HepG2 (cell line): ENCODE measurements at regions not wholly inside any gene's neighbourhood (a gene's known extent, or its start where the extent isn't known, plus 50 kb on each side); places are given as distances from the start of the nearest gene placed in this dataset.

ENCODE experiments used
- ATAC-seq: fragments of 200-7000 bp; cut with Tn5 transposase; 3 replicates; pipeline ENCODE4 v1.9.1; 2020; ENCODE audit warnings: mild to moderate bottlenecking, moderate library complexity
- BruUV-seq: library from RNA; stranded (reverse); fragments of 400-500 nt; replicated peaks from 2 replicates; lab custom pipeline; 2021; lab: Mats Ljungman, UMichigan
- CTCF ChIA-PET: fragments of 300-600 bp; formaldehyde crosslinking; extraction: SDS; loops from one replicate; lab custom pipeline; 2021; ENCODE audit warnings: low total read pairs, inconsistent platforms, low intra/inter-chr PET ratio; lab: Yijun Ruan, JAX
- POLR2A ChIA-PET: fragments of 350-600 bp; sonication (Branson Sonifier 250); formaldehyde crosslinking; loops from one replicate; lab custom pipeline; 2020; ENCODE audit warnings: antibody characterized with exemption, inconsistent platforms; lab: Yijun Ruan, JAX
- DNase-seq: peaks from one replicate; pipeline ENCODE4 v3.0.0-alpha.2; 2015; ENCODE audit warnings: low spot score
- FAIRE-seq: peaks from 3 replicates; lab custom pipeline; 2011; peaks lifted over from hg19 to GRCh38; lab: Jason Lieb, UNC
- H2AFZ ChIP-seq: one replicate; pipeline ENCODE4 v1.6.1; 2011; ENCODE audit warnings: low read length, inconsistent platforms
- H3K27ac ChIP-seq: fragments of 300-600 bp; 3 replicates; pipeline ENCODE4 v1.8.0; 2011; ENCODE audit warnings: mixed run types, mild to moderate bottlenecking, mixed read lengths, low read length, inconsistent platforms; ENCODE audit not compliant: insufficient read depth; ENCODE audit errors: extremely low read length
- H3K27me3 ChIP-seq, 2 experiments: fragments of 200-600 bp in 1 of 2; 2 replicates in 1 of 2; 3 replicates in 1 of 2; pipeline versions ENCODE4 v1.6.0 to v1.8.0; 2011; ENCODE audit warnings: low read length in 2 of 2, mild to moderate bottlenecking in 2 of 2, moderate library complexity in 2 of 2, inconsistent platforms in 1 of 2; ENCODE audit not compliant: insufficient read depth in 2 of 2, control insufficient read depth in 1 of 2
- H3K36me3 ChIP-seq, 2 experiments: fragments of 200-600 bp in 1 of 2; replicated peaks in 1 of 2; 2 replicates in 1 of 2; 3 replicates in 1 of 2; pipeline versions ENCODE4 v1.5.1 to v1.8.0; 2011; ENCODE audit warnings: low read length in 2 of 2, inconsistent platforms in 1 of 2; ENCODE audit not compliant: insufficient read depth in 2 of 2, control insufficient read depth in 1 of 2
- H3K4me1 ChIP-seq: 2 replicates; pipeline ENCODE4 v1.5.1; 2012; ENCODE audit warnings: low read length, inconsistent platforms; ENCODE audit not compliant: insufficient read depth
- H3K4me2 ChIP-seq: 2 replicates; pipeline ENCODE4 v1.6.0; 2011; ENCODE audit warnings: low read depth, low read length, inconsistent platforms
- H3K4me3 ChIP-seq, 3 experiments: fragments of 200-600 bp in 1 of 3; sonication (generic), shearing (Covaris generic) in 1 of 3; replicated peaks in 1 of 3; 2 replicates each; pipeline ENCODE4 v1.5.1; 2011 to 2016; ENCODE audit warnings: low read length in 3 of 3, inconsistent platforms in 2 of 3, low read depth in 2 of 3, mild to moderate bottlenecking in 2 of 3, control low read depth in 1 of 3, mixed read lengths in 1 of 3; ENCODE audit not compliant: insufficient read depth in 1 of 3
- H3K79me2 ChIP-seq: one replicate; pipeline ENCODE4 v1.6.1; 2011; ENCODE audit warnings: low read length, inconsistent platforms; ENCODE audit not compliant: insufficient read depth
- H3K9ac ChIP-seq: 2 replicates; pipeline ENCODE4 v1.6.0; 2011; ENCODE audit warnings: mild to moderate bottlenecking, low read depth, low read length, inconsistent platforms; ENCODE audit not compliant: insufficient read depth
- H3K9me3 ChIP-seq: 2 replicates; pipeline ENCODE4 v1.5.1; 2012; ENCODE audit warnings: mild to moderate bottlenecking, low read length
- H4K20me1 ChIP-seq: 2 replicates; pipeline ENCODE4 v1.6.0; 2011; ENCODE audit warnings: inconsistent platforms, mild to moderate bottlenecking, low read length, moderate library complexity; ENCODE audit not compliant: insufficient read depth
- AGO2 ChIP-seq: fragments of 200-400 bp; formaldehyde crosslinking; optimal IDR thresholded peaks from 2 replicates; pipeline ENCODE3; 2017; ENCODE audit warnings: mild to moderate bottlenecking, low read depth, low read length, moderate library complexity
- FLYWCH1 ChIP-seq: sonication (generic); formaldehyde crosslinking; IDR thresholded peaks from 2 replicates; pipeline ENCODE4 v1.8.1; 2023; ENCODE audit warnings: mild to moderate bottlenecking, missing genetic modification reagents
- GLMP ChIP-seq: sonication (generic); formaldehyde crosslinking; IDR thresholded peaks from 2 replicates; pipeline ENCODE4 v1.9.0; 2021; ENCODE audit warnings: missing genetic modification reagents, mild to moderate bottlenecking, borderline replicate concordance
- GTF2F1 ChIP-seq: fragments of 150-350 bp; IDR thresholded peaks from 2 replicates; pipeline ENCODE4 v1.6.1; 2014; ENCODE audit warnings: low read length
- KAT8 ChIP-seq: IDR thresholded peaks from 2 replicates; pipeline ENCODE4 v1.6.1; 2016; ENCODE audit warnings: missing genetic modification reagents, missing compliant biosample characterization
- KDM5A ChIP-seq: fragments of 200-600 bp; sonication (generic); IDR thresholded peaks from 2 replicates; pipeline ENCODE4 v1.7.0; 2018; ENCODE audit warnings: antibody characterized with exemption, mild to moderate bottlenecking, low read length, borderline replicate concordance
- KLF11 ChIP-seq: IDR thresholded peaks from 2 replicates; pipeline ENCODE4 v1.6.1; 2016; ENCODE audit warnings: missing compliant biosample characterization
- PHF5A ChIP-seq: IDR thresholded peaks from one replicate; pipeline ENCODE4 v1.6.1; 2018; ENCODE audit warnings: low read depth, missing genetic modification reagents; ENCODE audit not compliant: unreplicated experiment
- U2AF1 ChIP-seq: fragments of 200-400 bp; formaldehyde crosslinking; optimal IDR thresholded peaks from 2 replicates; pipeline ENCODE3; 2017; ENCODE audit warnings: mild to moderate bottlenecking, low read depth, low read length
- YEATS4 ChIP-seq: sonication (generic); formaldehyde crosslinking; IDR thresholded peaks from 2 replicates; pipeline ENCODE4 v1.4.0; 2020; ENCODE audit warnings: missing genetic modification reagents, borderline replicate concordance
- ZBTB7A ChIP-seq: sonication (generic); formaldehyde crosslinking; IDR thresholded peaks from 2 replicates; pipeline ENCODE4 v1.8.0; 2022; ENCODE audit warnings: mild to moderate bottlenecking, missing genetic modification reagents
- ZMAT3 ChIP-seq: sonication (generic); formaldehyde crosslinking; conservative IDR thresholded peaks from 2 replicates; pipeline ENCODE4 v1.7.0; 2021; ENCODE audit warnings: missing genetic modification reagents
- ZNF225 ChIP-seq: sonication (generic); formaldehyde crosslinking; IDR thresholded peaks from 2 replicates; pipeline ENCODE4 v1.4.0; 2020; ENCODE audit warnings: mild to moderate bottlenecking, missing genetic modification reagents
- ZNF282 ChIP-seq: fragments of 450-650 bp; IDR thresholded peaks from 2 replicates; pipeline ENCODE4 v1.6.1; 2018; ENCODE audit not compliant: partially characterized antibody
- ZNF362 ChIP-seq: sonication (generic); formaldehyde crosslinking; IDR thresholded peaks from 2 replicates; pipeline ENCODE4 v1.4.0; 2020; ENCODE audit warnings: missing genetic modification reagents, mild to moderate bottlenecking, borderline replicate concordance
- ZNF367 ChIP-seq: sonication (generic); formaldehyde crosslinking; IDR thresholded peaks from 2 replicates; pipeline ENCODE4 v1.4.0; 2020; ENCODE audit warnings: missing genetic modification reagents, borderline replicate concordance
- ZNF512 ChIP-seq: sonication (generic); formaldehyde crosslinking; IDR thresholded peaks from 2 replicates; pipeline ENCODE4 v1.4.0; 2020; ENCODE audit warnings: mild to moderate bottlenecking, missing genetic modification reagents
- ZNF878 ChIP-seq: sonication (generic); formaldehyde crosslinking; IDR thresholded peaks from 2 replicates; pipeline ENCODE4 v1.8.1; 2023; ENCODE audit warnings: mild to moderate bottlenecking, missing genetic modification reagents, moderate library complexity
- WGBS: methylation state at CpG from one replicate; pipeline ENCODE4 v1.1.6; 2017; ENCODE audit warnings: low lambda C conversion rate; 5-methylcytosine and 5-hydroxymethylcytosine counted together
- in situ Hi-C: cut with HindIII; loops from 2 replicates; pipeline ENCODE4 v1.10.0; 2017; ENCODE audit warnings: low pct_unique_long_range_greater_than_20kb; ENCODE audit not compliant: extremely low pct_ligation_motif_present
- intact Hi-C: fragments of 100-400 bp; cut with micrococcal nuclease; formaldehyde crosslinking; loops from one replicate; pipeline ENCODE4 v1.10.0; 2022; ENCODE audit not compliant: unreplicated experiment

GRCh38 chr18:73487966-73488365 is 620.2 kb upstream of the NETO1 start:
- no TSS peak for BruUV-seq
- H3K9ac ChIP-seq, result no peak overlapping the region
- DNase-seq (no peak), ATAC-seq (no peak), FAIRE-seq (no peak)
- no peaks in the 10 kb centered on the region for H3K9me3 ChIP-seq
- no peaks in the 10 kb centered on the region for H4K20me1 ChIP-seq
- no peaks in the 10 kb centered on the region for H3K36me3 ChIP-seq
- H3K79me2 ChIP-seq, result no peaks in the 10 kb centered on the region
- intact Hi-C loops, result no loop called here
- H3K27me3 ChIP-seq, result no peaks in the 10 kb centered on the region
- H3K4me3 ChIP-seq, result no peak overlapping the region
- in situ Hi-C loops, result no loop called here
- no peak for TF ChIP-seq YEATS4 (CRISPR knock-in tag)
- no peak for TF ChIP-seq FLYWCH1 (CRISPR knock-in tag)
- no peak for TF ChIP-seq ZMAT3 (CRISPR knock-in tag)
- no peak for TF ChIP-seq U2AF1
- TF ChIP-seq ZNF878, result no peak
- TF ChIP-seq PHF5A (CRISPR knock-in tag), result no peak
- TF ChIP-seq ZNF282, result no peak
- TF ChIP-seq KDM5A, result no peak
- TF ChIP-seq GTF2F1, result no peak
- POLR2A ChIA-PET, result no interaction called here
- 0% methylated on average over 2 of the region's 2 CpGs for WGBS
- H3K4me2 ChIP-seq, result no peak overlapping the region
- CTCF ChIA-PET, result no interaction called here
- no peaks in the 10 kb centered on the region for H3K4me1 ChIP-seq
- H2AFZ ChIP-seq, result no peak overlapping the region
- no peak overlapping the region for H3K27ac ChIP-seq

GRCh38 chr18:73485166-73485565 is 617.4 kb upstream of the NETO1 start:
- WGBS, result 2% methylated on average over 3 of the region's 3 CpGs
- Histone ChIP-seq H3K4me2 (no peak overlapping the region), H3K9me3 (no peaks in the 10 kb centered on the region), H3K4me1 (no peaks in the 10 kb centered on the region), H2AFZ (no peak overlapping the region), H3K4me3 (no peak overlapping the region), H3K79me2 (no peaks in the 10 kb centered on the region), H3K36me3 (no peaks in the 10 kb centered on the region), H3K9ac (no peak overlapping the region), H3K27ac (no peak overlapping the region), H3K27me3 (no peaks in the 10 kb centered on the region), H4K20me1 (no peaks in the 10 kb centered on the region)
- BruUV-seq, result no TSS peak
- intact Hi-C loops (no loop called here), in situ Hi-C loops (no loop called here)
- ATAC-seq (no peak), FAIRE-seq (no peak), DNase-seq (no peak)
- POLR2A ChIA-PET, result no interaction called here
- CTCF ChIA-PET, result no interaction called here
- TF ChIP-seq GLMP (no peak), PHF5A (CRISPR knock-in tag) (no peak), KAT8 (CRISPR knock-in tag) (no peak), ZNF225 (CRISPR knock-in tag) (no peak), ZNF512 (CRISPR knock-in tag) (no peak), ZBTB7A (CRISPR knock-in tag) (no peak), ZNF362 (no peak), ZNF367 (CRISPR knock-in tag) (no peak), KLF11 (CRISPR knock-in tag) (no peak), AGO2 (no peak)
